DMS53 (cell line): ENCODE measurements at regions not wholly inside any gene's neighbourhood (a gene's known extent, or its start where the extent isn't known, plus 50 kb on each side); places are given as distances from the start of the nearest gene placed in this dataset.

Source experiments
- DNase-seq: peaks from one replicate; lab custom pipeline; 2025; lab: John Stamatoyannopoulos, UW

GRCh38 chr13:31686670-31687425, 52.5 kb upstream of the RXFP2 start:
- no peak for DNase-seq
